GM20431 (cell line): ENCODE measurements at regions not wholly inside any gene's neighbourhood (a gene's known extent, or its start where the extent isn't known, plus 50 kb on each side); places are given as distances from the start of the nearest gene placed in this dataset.

Source experiments
- in situ Hi-C: fragments of 300-500 bp; cut with MseI, MboI; formaldehyde crosslinking; loops from one replicate; pipeline ENCODE4 v1.15.0; 2020; ENCODE audit warnings: low sequenced_read_pairs; ENCODE audit not compliant: unreplicated experiment

GRCh38 chr21:24727803-24728440 is 879.4 kb downstream of the MRPL39 start:
- in situ Hi-C loops: no loop called here

GRCh38 chr21:24716281-24716918 is 890.9 kb downstream of the MRPL39 start:
- in situ Hi-C loops: no loop called here

GRCh38 chr21:24714646-24715200 is 892.6 kb downstream of the MRPL39 start:
- in situ Hi-C loops: no loop called here

GRCh38 chr21:24705201-24705600 is 902.1 kb downstream of the MRPL39 start:
- in situ Hi-C loops: no loop called here

- in situ Hi-C loops: no loop called here
These were observed 913.5 kb downstream of the MRPL39 start for GRCh38 chr21:24693779-24694178.

- in situ Hi-C loops: no loop called here
These were observed 925.8 kb downstream of the MRPL39 start for GRCh38 chr21:24681456-24681855.

- in situ Hi-C loops: no loop called here
These were observed 935.4 kb downstream of the MRPL39 start for GRCh38 chr21:24671901-24672300.

- in situ Hi-C loops: no loop called here
These were observed 948.4 kb downstream of the MRPL39 start for GRCh38 chr21:24658926-24659325.

- in situ Hi-C loops: no loop called here
These were observed 949.3 kb downstream of the MRPL39 start for GRCh38 chr21:24658026-24658425.

- in situ Hi-C loops: no loop called here
These were observed 957.6 kb downstream of the MRPL39 start for GRCh38 chr21:24649691-24650090.

GRCh38 chr21:24636696-24637095 is 970.6 kb downstream of the MRPL39 start:
- in situ Hi-C loops: no loop called here

GRCh38 chr21:24634749-24635148 is 972.5 kb downstream of the MRPL39 start:
- in situ Hi-C loops: no loop called here

- in situ Hi-C loops: no loop called here
These were observed 978.7 kb downstream of the MRPL39 start for GRCh38 chr21:24628536-24628935.

GRCh38 chr21:24628046-24628445 is 979.2 kb downstream of the MRPL39 start:
- in situ Hi-C loops: no loop called here

- in situ Hi-C loops: no loop called here
These were observed 989.5 kb downstream of the MRPL39 start for GRCh38 chr21:24617819-24618218.

- in situ Hi-C loops: no loop called here
These were observed 1013.2 kb downstream of the MRPL39 start for GRCh38 chr21:24594082-24594481.

GRCh38 chr21:24590261-24590660 is 1017.0 kb downstream of the MRPL39 start:
- in situ Hi-C loops: no loop called here

- in situ Hi-C loops: no loop called here
These were observed 1023.8 kb downstream of the MRPL39 start for GRCh38 chr21:24583473-24583872.

- in situ Hi-C loops: no loop called here
These were observed 1030.0 kb downstream of the MRPL39 start for GRCh38 chr21:24577301-24577700.

GRCh38 chr21:24561291-24561690 is 1046.0 kb downstream of the MRPL39 start:
- in situ Hi-C loops: no loop called here

- in situ Hi-C loops: no loop called here
These were observed 1054.8 kb downstream of the MRPL39 start for GRCh38 chr21:24552491-24552890.
